Spleen (tissue), 7 donors: ENCODE measurements at regions not wholly inside any gene's neighbourhood (a gene's known extent, or its start where the extent isn't known, plus 50 kb on each side); places are given as distances from the start of the nearest gene placed in this dataset.

Experiments
- POLR2A ChIP-seq, 3 donors: fragments of 450-650 bp; IDR thresholded peaks; one replicate each; pipeline ENCODE4 v1.5.1; 2017; ENCODE audit warnings: antibody characterized with exemption in 3 of 3, mild to moderate bottlenecking in 1 of 3
- POLR2AphosphoS5 ChIP-seq, 3 donors: sonication (generic); formaldehyde crosslinking; IDR thresholded peaks; one replicate each; pipeline ENCODE4 v1.5.1; 2017; ENCODE audit warnings: antibody characterized with exemption in 3 of 3
- TF ChIP-seq, protein P1 (sequence below), 11 experiments: fragments of 200-600 bp in 7 of 11; fragments of 450-650 bp in 4 of 11; sonication (generic) in 4 of 11; IDR thresholded peaks in 8 of 11; conservative IDR thresholded peaks in 3 of 11; 1 replicate in 7 of 11; 2 replicates in 4 of 11; pipeline versions ENCODE4 v1.4.0 to v1.8.0; 2016 to 2021; ENCODE audit warnings: antibody characterized with exemption in 11 of 11, inconsistent platforms in 4 of 11, mild to moderate bottlenecking in 1 of 11
- donor health status: DM: no; HTN: no; CAD: no; lungs with moderate emphysema.
- donor health status: DM: no; HTN: no; CAD: no.
- donor health status: DM: no; HTN: no; CAD: no.

DNA sequence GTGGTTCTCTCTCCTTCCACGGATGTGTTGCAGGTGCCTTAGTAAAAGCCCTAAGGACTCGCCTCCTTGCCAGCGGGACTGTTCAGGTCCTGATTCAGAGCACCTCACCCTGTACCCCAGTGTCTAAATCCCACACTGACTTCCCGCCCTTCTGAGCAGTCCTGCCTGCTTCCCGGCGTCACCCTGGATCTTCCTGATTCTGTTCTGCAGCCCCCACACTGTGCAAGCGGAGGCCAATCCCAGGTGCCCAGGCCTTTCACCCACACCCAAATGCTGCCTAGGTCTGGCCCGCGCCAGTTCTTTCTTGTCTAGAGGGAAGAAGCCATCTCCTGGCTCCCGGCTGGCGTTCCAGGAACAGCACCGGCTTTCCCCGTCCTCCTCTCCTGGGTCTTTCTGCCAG lies 95.9 kb upstream of the GALNT2 start:
- TF ChIP-seq POLR2A (IDR thresholded peaks at IDR 0.05) (no peak), POLR2AphosphoS5 (IDR thresholded peaks at IDR 0.05) (no peak)
- TF ChIP-seq, protein P1, sequence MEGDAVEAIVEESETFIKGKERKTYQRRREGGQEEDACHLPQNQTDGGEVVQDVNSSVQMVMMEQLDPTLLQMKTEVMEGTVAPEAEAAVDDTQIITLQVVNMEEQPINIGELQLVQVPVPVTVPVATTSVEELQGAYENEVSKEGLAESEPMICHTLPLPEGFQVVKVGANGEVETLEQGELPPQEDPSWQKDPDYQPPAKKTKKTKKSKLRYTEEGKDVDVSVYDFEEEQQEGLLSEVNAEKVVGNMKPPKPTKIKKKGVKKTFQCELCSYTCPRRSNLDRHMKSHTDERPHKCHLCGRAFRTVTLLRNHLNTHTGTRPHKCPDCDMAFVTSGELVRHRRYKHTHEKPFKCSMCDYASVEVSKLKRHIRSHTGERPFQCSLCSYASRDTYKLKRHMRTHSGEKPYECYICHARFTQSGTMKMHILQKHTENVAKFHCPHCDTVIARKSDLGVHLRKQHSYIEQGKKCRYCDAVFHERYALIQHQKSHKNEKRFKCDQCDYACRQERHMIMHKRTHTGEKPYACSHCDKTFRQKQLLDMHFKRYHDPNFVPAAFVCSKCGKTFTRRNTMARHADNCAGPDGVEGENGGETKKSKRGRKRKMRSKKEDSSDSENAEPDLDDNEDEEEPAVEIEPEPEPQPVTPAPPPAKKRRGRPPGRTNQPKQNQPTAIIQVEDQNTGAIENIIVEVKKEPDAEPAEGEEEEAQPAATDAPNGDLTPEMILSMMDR (IDR thresholded peaks at IDR 0.05 in 8 of 11, conservative IDR thresholded peaks at IDR 0.05 in 3 of 11), result no peak
